Mesenchymal stem cell (in vitro differentiated cells and primary cell): ENCODE measurements at regions not wholly inside any gene's neighbourhood (a gene's known extent, or its start where the extent isn't known, plus 50 kb on each side); places are given as distances from the start of the nearest gene placed in this dataset.

Experiments
- DNase-seq: peaks from one replicate; pipeline ENCODE4 v3.0.0-alpha.2; 2013
- H2AFZ ChIP-seq: one replicate; pipeline ENCODE4 v1.6.1; 2013; ENCODE audit warnings: low read depth, mild to moderate bottlenecking, control low read depth, inconsistent platforms, low read length, moderate library complexity
- H2AK5ac ChIP-seq: 2 replicates; pipeline ENCODE4 v1.6.1; 2013; ENCODE audit warnings: low read length, moderate library complexity, mild to moderate bottlenecking, inconsistent platforms; ENCODE audit not compliant: severe bottlenecking
- H2BK120ac ChIP-seq: one replicate; pipeline ENCODE4 v1.6.1; 2013; ENCODE audit warnings: low read depth, mild to moderate bottlenecking, inconsistent platforms, low read length, moderate library complexity
- H2BK12ac ChIP-seq, 2 experiments: one replicate each; pipeline ENCODE4 v1.6.1; 2013; ENCODE audit warnings: inconsistent platforms in 2 of 2, low read length in 2 of 2, mild to moderate bottlenecking in 2 of 2, moderate library complexity in 2 of 2, control low read depth in 1 of 2
- H2BK15ac ChIP-seq: one replicate; pipeline ENCODE4 v1.6.1; 2013; ENCODE audit warnings: mild to moderate bottlenecking, low read depth, inconsistent platforms; ENCODE audit not compliant: poor library complexity, severe bottlenecking
- H2BK5ac ChIP-seq: 2 replicates; pipeline ENCODE4 v1.6.1; 2013; ENCODE audit warnings: low read depth, mild to moderate bottlenecking, low read length, control low read depth, inconsistent platforms; ENCODE audit not compliant: poor library complexity, severe bottlenecking
- H3K14ac ChIP-seq, 2 experiments: one replicate each; pipeline ENCODE4 v1.6.1; 2013; ENCODE audit warnings: inconsistent platforms in 2 of 2, low read length in 2 of 2, control low read depth in 1 of 2, mild to moderate bottlenecking in 1 of 2, moderate library complexity in 1 of 2
- H3K18ac ChIP-seq, 2 experiments: one replicate each; pipeline ENCODE4 v1.6.1; 2013; ENCODE audit warnings: inconsistent platforms in 2 of 2, low read length in 2 of 2, control low read depth in 1 of 2, low read depth in 1 of 2, mild to moderate bottlenecking in 1 of 2
- H3K23ac ChIP-seq, 2 experiments: one replicate each; pipeline ENCODE4 v1.6.1; 2013; ENCODE audit warnings: inconsistent platforms in 2 of 2, low read length in 2 of 2, mild to moderate bottlenecking in 2 of 2, moderate library complexity in 2 of 2, control low read depth in 1 of 2
- H3K27ac ChIP-seq: 2 replicates; pipeline ENCODE4 v1.5.1; 2013; ENCODE audit warnings: mild to moderate bottlenecking, moderate library complexity, low read length, control low read depth, inconsistent platforms; ENCODE audit not compliant: poor library complexity, severe bottlenecking
- H3K27me3 ChIP-seq, 2 experiments: 2 replicates each; pipeline versions ENCODE4 v1.6.1 to v1.7.0; 2013; ENCODE audit warnings: low read length in 2 of 2, mild to moderate bottlenecking in 2 of 2, moderate library complexity in 2 of 2, control low read depth in 1 of 2, inconsistent platforms in 1 of 2; ENCODE audit not compliant: control insufficient read depth in 1 of 2, insufficient read depth in 1 of 2
- H3K36me3 ChIP-seq, 2 experiments: 2 replicates each; pipeline versions ENCODE4 v1.6.1 to v1.7.0; 2013; ENCODE audit warnings: low read length in 2 of 2, control low read depth in 1 of 2, inconsistent platforms in 1 of 2, low read depth in 1 of 2, mild to moderate bottlenecking in 1 of 2; ENCODE audit not compliant: insufficient read depth in 2 of 2, control insufficient read depth in 1 of 2
- H3K4ac ChIP-seq, 2 experiments: one replicate each; pipeline ENCODE4 v1.6.1; 2013; ENCODE audit warnings: inconsistent platforms in 2 of 2, low read length in 2 of 2, mild to moderate bottlenecking in 2 of 2, moderate library complexity in 2 of 2, control low read depth in 1 of 2, low read depth in 1 of 2
- H3K4me1 ChIP-seq: 2 replicates; pipeline ENCODE4 v1.6.1; 2013; ENCODE audit warnings: low read depth, low read length, control low read depth; ENCODE audit not compliant: control insufficient read depth, insufficient read depth
- H3K4me2 ChIP-seq: 2 replicates; pipeline ENCODE4 v1.6.1; 2013; ENCODE audit warnings: low read length, mild to moderate bottlenecking, inconsistent platforms; ENCODE audit not compliant: poor library complexity, severe bottlenecking
- H3K4me3 ChIP-seq, 2 experiments: 2 replicates each; pipeline versions ENCODE4 v1.5.1 to v1.7.0; 2013; ENCODE audit warnings: low read length in 2 of 2, mild to moderate bottlenecking in 2 of 2, control low read depth in 1 of 2, low read depth in 1 of 2; ENCODE audit not compliant: insufficient read depth in 1 of 2
- H3K79me1 ChIP-seq: replicated peaks from 2 replicates; pipeline ENCODE4 v1.6.1; 2013; ENCODE audit warnings: mild to moderate bottlenecking, control low read depth, low read length, inconsistent platforms; ENCODE audit not compliant: poor library complexity, severe bottlenecking
- H3K9ac ChIP-seq: 2 replicates; pipeline ENCODE4 v1.7.0; 2013; ENCODE audit warnings: mild to moderate bottlenecking, low read length, moderate library complexity
- H3K9me3 ChIP-seq: 2 replicates; pipeline ENCODE4 v1.7.0; 2013; ENCODE audit warnings: mild to moderate bottlenecking, low read length; ENCODE audit not compliant: control insufficient read depth
- H4K8ac ChIP-seq: one replicate; pipeline ENCODE4 v1.6.1; 2013; ENCODE audit warnings: inconsistent platforms, mild to moderate bottlenecking, low read length, moderate library complexity
- H4K91ac ChIP-seq: one replicate; pipeline ENCODE4 v1.6.1; 2013; ENCODE audit warnings: mild to moderate bottlenecking, low read length, inconsistent platforms
- WGBS: methylation state at CpG from one replicate; pipeline ENCODE4 v1.1.7; 2013; ENCODE audit warnings: mixed read lengths; 5-methylcytosine and 5-hydroxymethylcytosine counted together

- WGBS: no CpG with 5 or more reads among the region's 1 CpG
- Histone ChIP-seq H3K27me3 (no peaks in the 10 kb centered on the region), H2BK120ac (no peak overlapping the region), H3K18ac (no peak overlapping the region), H3K4me2 (no peak overlapping the region), H3K27ac (no peak overlapping the region), H3K4ac (no peak overlapping the region), H4K8ac (no peak overlapping the region), H3K23ac (no peak overlapping the region), H2AK5ac (no peak overlapping the region), H4K91ac (no peak overlapping the region), H3K9ac (no peak overlapping the region), H2BK15ac (no peak overlapping the region), H3K14ac (no peak overlapping the region), H2BK5ac (no peak overlapping the region), H3K4me3 (no peak overlapping the region), H2AFZ (no peak overlapping the region), H2BK12ac (no peak overlapping the region), H3K79me1 (no peaks in the 10 kb centered on the region), H3K9me3 (no peaks in the 10 kb centered on the region), H3K36me3 (no peaks in the 10 kb centered on the region), H3K4me1 (no peaks in the 10 kb centered on the region)
- no peak for DNase-seq
These were observed 187.4 kb downstream of the RDH14 start for GRCh38 chr2:18373081-18373480.

- H4K91ac ChIP-seq: no peak overlapping the region
These were observed 187.8 kb downstream of the RDH14 start for GRCh38 chr2:18372641-18373040.

DNA sequence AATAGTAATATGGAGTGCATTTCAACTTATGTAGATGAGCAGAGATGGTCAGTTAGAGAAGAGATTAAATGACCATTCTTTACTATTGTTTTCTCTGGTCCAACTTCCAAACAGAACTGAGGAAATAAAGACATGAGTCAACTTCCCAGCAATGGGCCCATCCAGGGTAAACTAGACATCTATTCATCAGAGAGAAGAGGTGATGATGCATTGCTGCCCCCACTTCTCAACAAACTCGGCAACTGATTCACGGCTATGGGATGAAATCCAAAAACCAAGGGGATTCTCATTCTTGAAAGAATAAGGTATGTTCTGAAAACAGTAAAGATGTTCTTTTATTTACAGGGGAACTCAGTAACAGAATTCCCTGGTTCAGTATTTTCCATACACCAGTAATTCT lies 190.7 kb downstream of the RDH14 start:
- Histone ChIP-seq H3K4me1 (no peaks in the 10 kb centered on the region), H3K4ac (no peak overlapping the region), H3K4me2 (no peak overlapping the region), H2AK5ac (no peak overlapping the region), H4K91ac (no peak overlapping the region), H2AFZ (no peak overlapping the region), H3K18ac (no peak overlapping the region), H4K8ac (no peak overlapping the region), H2BK120ac (no peak overlapping the region), H3K4me3 (no peak overlapping the region), H2BK5ac (no peak overlapping the region), H3K23ac (no peak overlapping the region), H3K36me3 (no peaks in the 10 kb centered on the region), H3K79me1 (no peaks in the 10 kb centered on the region), H3K9ac (no peak overlapping the region), H3K14ac (no peak overlapping the region), H3K9me3 (no peaks in the 10 kb centered on the region), H3K27ac (no peak overlapping the region), H3K27me3 (no peaks in the 10 kb centered on the region), H2BK15ac (no peak overlapping the region), H2BK12ac (no peak overlapping the region)
- no peak for DNase-seq
- WGBS: 6% methylated on average over 2 of the region's 2 CpGs

More at GRCh38 chr2:18372641-18373040, 187.8 kb downstream of the RDH14 start:
- H3K4me1 ChIP-seq: no peaks in the 10 kb centered on the region
- no peak for DNase-seq
- H2AK5ac ChIP-seq: no peak overlapping the region
- no peak overlapping the region for H3K4me3 ChIP-seq
- no peak overlapping the region for H4K8ac ChIP-seq
- no peak overlapping the region for H3K9ac ChIP-seq
- no peak overlapping the region for H2AFZ ChIP-seq
- no peak overlapping the region for H3K27ac ChIP-seq
- no peak overlapping the region for H2BK12ac ChIP-seq
- no peak overlapping the region for H3K18ac ChIP-seq
- no peaks in the 10 kb centered on the region for H3K36me3 ChIP-seq
- no peak overlapping the region for H3K4ac ChIP-seq
- H3K4me2 ChIP-seq: no peak overlapping the region
- no peak overlapping the region for H2BK120ac ChIP-seq
- no peak overlapping the region for H2BK5ac ChIP-seq
- H3K27me3 ChIP-seq: no peaks in the 10 kb centered on the region
- H2BK15ac ChIP-seq: no peak overlapping the region
- no peak overlapping the region for H3K23ac ChIP-seq
- H3K79me1 ChIP-seq: no peaks in the 10 kb centered on the region
- H3K9me3 ChIP-seq: no peaks in the 10 kb centered on the region
- H3K14ac ChIP-seq: no peak overlapping the region

DNA sequence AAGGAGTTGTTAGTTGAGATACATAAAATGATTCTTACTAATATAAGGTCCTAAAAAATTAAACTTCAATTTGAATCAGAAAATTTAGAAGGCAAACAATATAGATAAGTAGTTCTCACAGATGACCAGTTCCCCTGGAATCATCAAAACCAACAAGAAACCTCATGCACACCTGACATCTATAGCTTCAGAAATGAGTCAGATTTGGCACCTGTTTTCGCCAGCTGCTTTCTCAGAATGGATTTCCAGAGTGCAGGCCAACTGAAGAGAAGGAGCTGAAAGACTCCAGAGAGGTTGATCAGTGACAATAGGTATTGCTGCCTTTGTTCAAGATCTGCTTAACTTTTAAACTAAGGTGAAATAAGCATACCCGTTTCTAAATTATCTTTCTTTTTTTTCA lies 192.4 kb downstream of the RDH14 start:
- H3K4me2 ChIP-seq: no peak overlapping the region
- H3K18ac ChIP-seq: no peak overlapping the region
- no peak overlapping the region for H3K9ac ChIP-seq
- H3K79me1 ChIP-seq: no peaks in the 10 kb centered on the region
- H3K27ac ChIP-seq: no peak overlapping the region
- H3K36me3 ChIP-seq: no peaks in the 10 kb centered on the region
- H2BK15ac ChIP-seq: no peak overlapping the region
- no peaks in the 10 kb centered on the region for H3K27me3 ChIP-seq
- H2BK12ac ChIP-seq: no peak overlapping the region
- H3K23ac ChIP-seq: no peak overlapping the region
- no peak overlapping the region for H3K14ac ChIP-seq
- H2AFZ ChIP-seq: no peak overlapping the region
- no peaks in the 10 kb centered on the region for H3K9me3 ChIP-seq
- WGBS: no CpG with 5 or more reads among the region's 2 CpGs
- H2BK120ac ChIP-seq: no peak overlapping the region
- H3K4ac ChIP-seq: no peak overlapping the region
- H4K91ac ChIP-seq: no peak overlapping the region
- H4K8ac ChIP-seq: no peak overlapping the region
- no peak overlapping the region for H3K4me3 ChIP-seq
- DNase-seq: no peak
- no peak overlapping the region for H2BK5ac ChIP-seq
- H2AK5ac ChIP-seq: no peak overlapping the region
- no peaks in the 10 kb centered on the region for H3K4me1 ChIP-seq
